GM12878 (cell line): ENCODE measurements at regions not wholly inside any gene's neighbourhood (a gene's known extent, or its start where the extent isn't known, plus 50 kb on each side); places are given as distances from the start of the nearest gene placed in this dataset.

Experiments used
- ATAC-seq: fragments of 200-7000 bp; cut with Tn5 transposase; 3 replicates; pipeline ENCODE4 v1.9.1; 2020; ENCODE audit warnings: mild to moderate bottlenecking, moderate library complexity
- BruUV-seq: library from RNA; stranded (reverse); fragments of 400-500 nt; replicated peaks from 2 replicates; lab custom pipeline; 2021; lab: Mats Ljungman, UMichigan
- CTCF ChIA-PET: fragments of 300-600 bp; sonication (Branson Sonifier 250); formaldehyde crosslinking; extraction: SDS; loops from one replicate; lab custom pipeline; 2021; ENCODE audit warnings: inconsistent platforms; lab: Yijun Ruan, JAX
- POLR2A ChIA-PET: fragments of 350-600 bp; formaldehyde crosslinking; extraction: SDS; loops from one replicate; lab custom pipeline; 2021; ENCODE audit warnings: inconsistent platforms; lab: Charles Lee
- RAD21 ChIA-PET: fragments of 300-600 bp; sonication (Branson Sonifier 250); formaldehyde crosslinking; loops from one replicate; lab custom pipeline; 2023; ENCODE audit warnings: antibody characterized with exemption; ENCODE audit not compliant: unreplicated experiment; lab: Charles Lee
- SMC1A ChIA-PET: fragments of 300-600 bp; sonication (Branson Sonifier 250); formaldehyde crosslinking; loops from one replicate; lab custom pipeline; 2023; ENCODE audit not compliant: unreplicated experiment, uncharacterized antibody; lab: Charles Lee
- DNase-seq: peaks from one replicate; pipeline ENCODE4 v3.0.0-alpha.2; 2011; ENCODE audit warnings: low read depth, low spot score
- FAIRE-seq: peaks from 3 replicates; lab custom pipeline; 2011; peaks lifted over from hg19 to GRCh38; lab: Jason Lieb, UNC
- H2AFZ ChIP-seq: 2 replicates; pipeline ENCODE4 v1.6.0; 2011; ENCODE audit warnings: low read depth, low read length, control low read depth; ENCODE audit not compliant: control insufficient read depth
- H3K27ac ChIP-seq: 2 replicates; pipeline ENCODE4 v1.5.1; 2011; ENCODE audit warnings: control low read depth; ENCODE audit not compliant: control insufficient read depth, insufficient read depth
- H3K27me3 ChIP-seq, 2 experiments: replicated peaks in 1 of 2; 2 replicates each; pipeline versions ENCODE4 v1.6.0 to v1.6.1; 2011; ENCODE audit warnings: low read length in 1 of 2; ENCODE audit not compliant: control insufficient read depth in 2 of 2, insufficient read depth in 2 of 2
- H3K36me3 ChIP-seq, 2 experiments: 2 replicates each; pipeline ENCODE4 v1.5.1; 2011; ENCODE audit warnings: low read length in 1 of 2; ENCODE audit not compliant: control insufficient read depth in 2 of 2, insufficient read depth in 2 of 2
- H3K4me1 ChIP-seq: 2 replicates; pipeline ENCODE4 v1.6.1; 2011; ENCODE audit warnings: mild to moderate bottlenecking, low read length, moderate library complexity, mixed read lengths; ENCODE audit not compliant: control insufficient read depth, insufficient read depth
- H3K4me2 ChIP-seq: 2 replicates; pipeline ENCODE4 v1.6.0; 2011; ENCODE audit warnings: control low read depth; ENCODE audit not compliant: control insufficient read depth, insufficient read depth
- H3K4me3 ChIP-seq: fragments of 200-600 bp; sonication (generic); 2 replicates; pipeline ENCODE4 v1.5.1; 2016
- H3K79me2 ChIP-seq: 2 replicates; pipeline ENCODE4 v1.6.0; 2011; ENCODE audit warnings: low read length; ENCODE audit not compliant: control insufficient read depth, insufficient read depth
- H3K9ac ChIP-seq: 2 replicates; pipeline ENCODE4 v1.8.0; 2011; ENCODE audit warnings: low read length, control low read depth, mixed read lengths; ENCODE audit not compliant: control insufficient read depth, insufficient read depth
- H3K9me3 ChIP-seq: replicated peaks from 3 replicates; pipeline ENCODE4 v1.5.1; 2011; ENCODE audit warnings: mild to moderate bottlenecking, low read length; ENCODE audit not compliant: control insufficient read depth, insufficient read depth
- H4K20me1 ChIP-seq: 2 replicates; pipeline ENCODE4 v1.6.0; 2011; ENCODE audit not compliant: control insufficient read depth, insufficient read depth
- CBX3 ChIP-seq: fragments of 200-600 bp; sonication (generic); IDR thresholded peaks from 2 replicates; pipeline ENCODE4 v1.6.1; 2016; ENCODE audit warnings: low read depth, borderline replicate concordance
- CHD1 ChIP-seq: IDR thresholded peaks from 2 replicates; pipeline ENCODE4 v1.6.1; 2012; ENCODE audit warnings: low read depth, low read length, improper control_type of control experiment
- CHD2 ChIP-seq: IDR thresholded peaks from 2 replicates; pipeline ENCODE4 v1.6.1; 2011; ENCODE audit warnings: low read depth, low read length, improper control_type of control experiment, borderline replicate concordance
- CREB1 ChIP-seq: IDR thresholded peaks from 2 replicates; pipeline ENCODE4 v1.6.1; 2012; ENCODE audit warnings: low read depth, mild to moderate bottlenecking, inconsistent platforms
- CREM ChIP-seq: IDR thresholded peaks from 2 replicates; pipeline ENCODE4 v1.6.1; 2014; ENCODE audit warnings: antibody characterized with exemption, low read depth
- EP300 ChIP-seq, 2 experiments: fragments of 150-350 bp in 1 of 2; IDR thresholded peaks; 2 replicates each; pipeline ENCODE4 v1.6.1; 2011 to 2012; ENCODE audit warnings: low read depth in 2 of 2, low read length in 2 of 2, borderline replicate concordance in 1 of 2, improper control_type of control experiment in 1 of 2, inconsistent platforms in 1 of 2; ENCODE audit not compliant: control insufficient read depth in 1 of 2
- JUND ChIP-seq: IDR thresholded peaks from 2 replicates; pipeline ENCODE4 v1.6.1; 2012; ENCODE audit warnings: low read depth, mild to moderate bottlenecking, low read length, improper control_type of control experiment, moderate library complexity
- MEF2B ChIP-seq: fragments of 450-650 bp; IDR thresholded peaks from 2 replicates; pipeline ENCODE4 v1.6.1; 2018; ENCODE audit warnings: mild to moderate bottlenecking, moderate library complexity; ENCODE audit not compliant: partially characterized antibody, poor library complexity, severe bottlenecking
- RFX5 ChIP-seq: IDR thresholded peaks from 2 replicates; pipeline ENCODE4 v1.6.1; 2011; ENCODE audit warnings: low read depth, low read length, improper control_type of control experiment
- TCF3 ChIP-seq: IDR thresholded peaks from 2 replicates; pipeline ENCODE4 v1.6.1; 2012; ENCODE audit warnings: low read depth, mild to moderate bottlenecking, low read length, borderline replicate concordance; ENCODE audit not compliant: insufficient read depth
- WGBS: methylation state at CpG from one replicate; pipeline ENCODE4 v1.1.6; 2016; ENCODE audit warnings: low lambda C conversion rate; ENCODE audit not compliant: insufficient replicate concordance, insufficient coverage; ENCODE audit errors: missing lambda C conversion rate; 5-methylcytosine and 5-hydroxymethylcytosine counted together
- in situ Hi-C: fragments of 300-500 bp; cut with MboI; formaldehyde crosslinking; loops from 9 replicates; pipeline ENCODE4 v1.14.3; 2018; ENCODE audit warnings: mixed read lengths
- intact Hi-C: fragments of 100-400 bp; cut with micrococcal nuclease; formaldehyde crosslinking; loops from one replicate; pipeline ENCODE4 v1.14.2; 2022; ENCODE audit not compliant: unreplicated experiment
- TF ChIP-seq, protein P1 (sequence below): fragments of 450-650 bp; IDR thresholded peaks from 2 replicates; pipeline ENCODE4 v1.6.1; 2017; ENCODE audit warnings: mild to moderate bottlenecking, moderate library complexity
- TF ChIP-seq, protein P2 (sequence below): fragments of 450-650 bp; IDR thresholded peaks from 2 replicates; pipeline ENCODE4 v1.6.1; 2014; ENCODE audit warnings: mild to moderate bottlenecking
- TF ChIP-seq, protein P3 (sequence below): fragments of 450-650 bp; conservative IDR thresholded peaks from 2 replicates; pipeline ENCODE4 v1.6.1; 2017; ENCODE audit warnings: mild to moderate bottlenecking, moderate library complexity

DNA sequence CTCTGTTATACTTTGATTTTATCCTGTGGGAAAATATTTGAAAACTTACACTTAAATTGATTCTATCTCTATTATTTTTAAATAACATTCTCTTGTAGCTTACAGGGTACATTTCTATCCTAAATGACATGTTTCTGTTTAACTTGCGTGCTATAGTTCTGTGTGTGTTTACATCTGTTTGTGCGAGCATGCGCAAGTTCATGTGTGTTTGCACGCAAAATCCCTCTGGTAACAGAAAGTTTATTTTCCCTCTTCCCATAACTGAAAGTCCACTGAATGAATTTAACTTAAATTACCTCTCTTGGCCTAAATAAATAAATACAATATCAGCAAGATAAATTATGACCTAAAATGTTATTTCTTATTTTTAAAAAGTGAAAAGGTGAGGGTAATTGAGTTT, 117.3 kb upstream of the NEO1 start:
- no peak for ATAC-seq
- BruUV-seq, result no TSS peak
- TF ChIP-seq CREM (no peak), MEF2B (no peak), CBX3 (no peak), CHD1 (no peak), EP300 (IDR thresholded peaks at IDR 0.05; ENCODE audit: borderline replicate concordance in 1 of 2, control insufficient read depth in 1 of 2, low read depth in 2 of 2, low read length in 2 of 2) (no peak), TCF3 (no peak), RFX5 (no peak), CREB1 (no peak), CHD2 (no peak), JUND (no peak)
- TF ChIP-seq, protein P1, sequence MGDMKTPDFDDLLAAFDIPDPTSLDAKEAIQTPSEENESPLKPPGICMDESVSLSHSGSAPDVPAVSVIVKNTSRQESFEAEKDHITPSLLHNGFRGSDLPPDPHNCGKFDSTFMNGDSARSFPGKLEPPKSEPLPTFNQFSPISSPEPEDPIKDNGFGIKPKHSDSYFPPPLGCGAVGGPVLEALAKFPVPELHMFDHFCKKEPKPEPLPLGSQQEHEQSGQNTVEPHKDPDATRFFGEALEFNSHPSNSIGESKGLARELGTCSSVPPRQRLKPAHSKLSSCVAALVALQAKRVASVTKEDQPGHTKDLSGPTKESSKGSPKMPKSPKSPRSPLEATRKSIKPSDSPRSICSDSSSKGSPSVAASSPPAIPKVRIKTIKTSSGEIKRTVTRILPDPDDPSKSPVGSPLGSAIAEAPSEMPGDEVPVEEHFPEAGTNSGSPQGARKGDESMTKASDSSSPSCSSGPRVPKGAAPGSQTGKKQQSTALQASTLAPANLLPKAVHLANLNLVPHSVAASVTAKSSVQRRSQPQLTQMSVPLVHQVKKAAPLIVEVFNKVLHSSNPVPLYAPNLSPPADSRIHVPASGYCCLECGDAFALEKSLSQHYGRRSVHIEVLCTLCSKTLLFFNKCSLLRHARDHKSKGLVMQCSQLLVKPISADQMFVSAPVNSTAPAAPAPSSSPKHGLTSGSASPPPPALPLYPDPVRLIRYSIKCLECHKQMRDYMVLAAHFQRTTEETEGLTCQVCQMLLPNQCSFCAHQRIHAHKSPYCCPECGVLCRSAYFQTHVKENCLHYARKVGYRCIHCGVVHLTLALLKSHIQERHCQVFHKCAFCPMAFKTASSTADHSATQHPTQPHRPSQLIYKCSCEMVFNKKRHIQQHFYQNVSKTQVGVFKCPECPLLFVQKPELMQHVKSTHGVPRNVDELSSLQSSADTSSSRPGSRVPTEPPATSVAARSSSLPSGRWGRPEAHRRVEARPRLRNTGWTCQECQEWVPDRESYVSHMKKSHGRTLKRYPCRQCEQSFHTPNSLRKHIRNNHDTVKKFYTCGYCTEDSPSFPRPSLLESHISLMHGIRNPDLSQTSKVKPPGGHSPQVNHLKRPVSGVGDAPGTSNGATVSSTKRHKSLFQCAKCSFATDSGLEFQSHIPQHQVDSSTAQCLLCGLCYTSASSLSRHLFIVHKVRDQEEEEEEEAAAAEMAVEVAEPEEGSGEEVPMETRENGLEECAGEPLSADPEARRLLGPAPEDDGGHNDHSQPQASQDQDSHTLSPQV, result no peak
- TF ChIP-seq, protein P2, sequence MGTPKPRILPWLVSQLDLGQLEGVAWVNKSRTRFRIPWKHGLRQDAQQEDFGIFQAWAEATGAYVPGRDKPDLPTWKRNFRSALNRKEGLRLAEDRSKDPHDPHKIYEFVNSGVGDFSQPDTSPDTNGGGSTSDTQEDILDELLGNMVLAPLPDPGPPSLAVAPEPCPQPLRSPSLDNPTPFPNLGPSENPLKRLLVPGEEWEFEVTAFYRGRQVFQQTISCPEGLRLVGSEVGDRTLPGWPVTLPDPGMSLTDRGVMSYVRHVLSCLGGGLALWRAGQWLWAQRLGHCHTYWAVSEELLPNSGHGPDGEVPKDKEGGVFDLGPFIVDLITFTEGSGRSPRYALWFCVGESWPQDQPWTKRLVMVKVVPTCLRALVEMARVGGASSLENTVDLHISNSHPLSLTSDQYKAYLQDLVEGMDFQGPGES, result no peak
- TF ChIP-seq, protein P3, sequence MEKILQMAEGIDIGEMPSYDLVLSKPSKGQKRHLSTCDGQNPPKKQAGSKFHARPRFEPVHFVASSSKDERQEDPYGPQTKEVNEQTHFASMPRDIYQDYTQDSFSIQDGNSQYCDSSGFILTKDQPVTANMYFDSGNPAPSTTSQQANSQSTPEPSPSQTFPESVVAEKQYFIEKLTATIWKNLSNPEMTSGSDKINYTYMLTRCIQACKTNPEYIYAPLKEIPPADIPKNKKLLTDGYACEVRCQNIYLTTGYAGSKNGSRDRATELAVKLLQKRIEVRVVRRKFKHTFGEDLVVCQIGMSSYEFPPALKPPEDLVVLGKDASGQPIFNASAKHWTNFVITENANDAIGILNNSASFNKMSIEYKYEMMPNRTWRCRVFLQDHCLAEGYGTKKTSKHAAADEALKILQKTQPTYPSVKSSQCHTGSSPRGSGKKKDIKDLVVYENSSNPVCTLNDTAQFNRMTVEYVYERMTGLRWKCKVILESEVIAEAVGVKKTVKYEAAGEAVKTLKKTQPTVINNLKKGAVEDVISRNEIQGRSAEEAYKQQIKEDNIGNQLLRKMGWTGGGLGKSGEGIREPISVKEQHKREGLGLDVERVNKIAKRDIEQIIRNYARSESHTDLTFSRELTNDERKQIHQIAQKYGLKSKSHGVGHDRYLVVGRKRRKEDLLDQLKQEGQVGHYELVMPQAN, result no peak

More for the DNA sequence above, 117.3 kb upstream of the NEO1 start:
- H3K4me2 ChIP-seq, result no peak overlapping the region
- H3K79me2 ChIP-seq, result no peaks in the 10 kb centered on the region
- H3K27ac ChIP-seq, result no peak overlapping the region
- H3K27me3 ChIP-seq, result no peaks in the 10 kb centered on the region; a peak in 1 of 4 replicates
- 96% methylated on average over 4 of the region's 4 CpGs for WGBS
- intact Hi-C loops, result no loop called here
- no peak for DNase-seq
- POLR2A ChIA-PET, result no interaction called here
- no peaks in the 10 kb centered on the region for H3K4me1 ChIP-seq
- CTCF ChIA-PET, result no interaction called here
- SMC1A ChIA-PET, result interaction anchor here (0.5 to 1.8 kb wide), 2 partner anchors 14 to 532 kb away, joined by 3 to 5 read pairs; no protein-coding TSS in a partner anchor
- H3K36me3 ChIP-seq, result no peaks in the 10 kb centered on the region
- no peak overlapping the region for H3K4me3 ChIP-seq
- H4K20me1 ChIP-seq, result no peaks in the 10 kb centered on the region
- RAD21 ChIA-PET, result no interaction called here
- no peak overlapping the region for H2AFZ ChIP-seq
- no peak for FAIRE-seq
- no peak overlapping the region for H3K9ac ChIP-seq
- in situ Hi-C loops, result no loop called here
- H3K9me3 ChIP-seq, result no peaks in the 10 kb centered on the region
